Uterus (tissue), 2 donors: ENCODE measurements at regions not wholly inside any gene's neighbourhood (a gene's known extent, or its start where the extent isn't known, plus 50 kb on each side); places are given as distances from the start of the nearest gene placed in this dataset.

ENCODE experiments used
- POLR2A ChIP-seq, 2 donors: fragments of 450-650 bp; IDR thresholded peaks; one replicate each; pipeline ENCODE4 v1.6.1; 2016; ENCODE audit warnings: antibody characterized with exemption in 2 of 2, mild to moderate bottlenecking in 1 of 2, moderate library complexity in 1 of 2
- TF ChIP-seq, protein P1 (sequence below), 4 experiments: fragments of 200-600 bp in 2 of 4; fragments of 450-650 bp in 2 of 4; sonication (generic) in 2 of 4; IDR thresholded peaks; one replicate each; pipeline ENCODE4 v1.5.1; 2016 to 2019; ENCODE audit warnings: antibody characterized with exemption in 4 of 4, mild to moderate bottlenecking in 2 of 4, moderate library complexity in 1 of 4

DNA sequence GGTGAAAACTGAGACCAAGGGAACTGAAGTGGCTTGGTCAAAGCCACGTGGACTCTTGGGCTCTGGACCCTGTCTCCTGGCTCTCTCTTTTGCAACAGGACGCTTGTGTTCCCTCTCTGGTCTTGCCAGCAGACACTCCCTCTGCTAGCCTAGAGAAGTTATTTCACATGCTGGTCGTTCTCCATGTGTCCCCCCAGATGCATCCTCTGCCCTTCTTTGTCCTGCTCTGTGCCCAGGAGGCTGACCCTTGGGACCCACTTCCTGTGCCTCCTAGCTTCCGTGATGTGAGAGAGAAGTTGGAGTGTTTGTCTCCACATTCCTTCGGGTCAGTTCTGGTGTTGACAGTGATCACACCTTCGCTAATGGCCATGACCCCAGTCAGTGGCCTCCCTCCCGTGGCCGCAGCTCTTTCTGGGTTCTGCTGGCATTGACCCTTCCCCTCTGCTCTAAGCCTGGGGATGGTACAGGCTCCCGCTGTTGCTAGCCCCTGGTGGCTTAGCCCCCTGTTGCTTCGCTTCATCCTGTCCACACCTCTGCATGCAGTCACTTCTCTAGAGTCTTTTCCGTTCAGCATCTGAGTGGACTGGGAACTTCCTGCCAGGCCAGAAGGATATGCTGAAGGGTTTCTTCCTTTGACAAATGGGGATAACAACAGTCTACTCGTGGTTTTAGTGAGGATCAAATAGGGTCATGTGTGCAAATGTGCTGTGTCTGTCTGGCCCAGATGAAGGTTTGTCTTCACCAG, 70.1 kb upstream of the BMP2 start:
- TF ChIP-seq, protein P1, sequence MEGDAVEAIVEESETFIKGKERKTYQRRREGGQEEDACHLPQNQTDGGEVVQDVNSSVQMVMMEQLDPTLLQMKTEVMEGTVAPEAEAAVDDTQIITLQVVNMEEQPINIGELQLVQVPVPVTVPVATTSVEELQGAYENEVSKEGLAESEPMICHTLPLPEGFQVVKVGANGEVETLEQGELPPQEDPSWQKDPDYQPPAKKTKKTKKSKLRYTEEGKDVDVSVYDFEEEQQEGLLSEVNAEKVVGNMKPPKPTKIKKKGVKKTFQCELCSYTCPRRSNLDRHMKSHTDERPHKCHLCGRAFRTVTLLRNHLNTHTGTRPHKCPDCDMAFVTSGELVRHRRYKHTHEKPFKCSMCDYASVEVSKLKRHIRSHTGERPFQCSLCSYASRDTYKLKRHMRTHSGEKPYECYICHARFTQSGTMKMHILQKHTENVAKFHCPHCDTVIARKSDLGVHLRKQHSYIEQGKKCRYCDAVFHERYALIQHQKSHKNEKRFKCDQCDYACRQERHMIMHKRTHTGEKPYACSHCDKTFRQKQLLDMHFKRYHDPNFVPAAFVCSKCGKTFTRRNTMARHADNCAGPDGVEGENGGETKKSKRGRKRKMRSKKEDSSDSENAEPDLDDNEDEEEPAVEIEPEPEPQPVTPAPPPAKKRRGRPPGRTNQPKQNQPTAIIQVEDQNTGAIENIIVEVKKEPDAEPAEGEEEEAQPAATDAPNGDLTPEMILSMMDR (IDR thresholded peaks at IDR 0.05): no peak
- no peak for TF ChIP-seq POLR2A (IDR thresholded peaks at IDR 0.05)
